A673 (cell line): ENCODE measurements at regions not wholly inside any gene's neighbourhood (a gene's known extent, or its start where the extent isn't known, plus 50 kb on each side); places are given as distances from the start of the nearest gene placed in this dataset.

ENCODE experiments used
- EZH2 ChIP-seq: fragments of 200-600 bp; sonication (generic); IDR thresholded peaks from 2 replicates; pipeline ENCODE4 v1.6.1; 2017; ENCODE audit warnings: borderline replicate concordance, low read depth, mild to moderate bottlenecking, mixed read lengths, antibody characterized with exemption, low read length; ENCODE audit not compliant: poor library complexity, severe bottlenecking
- TF ChIP-seq, protein P1 (sequence below): fragments of 300-800, 200-600 bp; sonication (generic); conservative IDR thresholded peaks from 2 replicates; pipeline ENCODE4 v1.5.1; 2017; ENCODE audit warnings: low read depth, mild to moderate bottlenecking, antibody characterized with exemption, low read length, moderate library complexity, mixed read lengths

DNA sequence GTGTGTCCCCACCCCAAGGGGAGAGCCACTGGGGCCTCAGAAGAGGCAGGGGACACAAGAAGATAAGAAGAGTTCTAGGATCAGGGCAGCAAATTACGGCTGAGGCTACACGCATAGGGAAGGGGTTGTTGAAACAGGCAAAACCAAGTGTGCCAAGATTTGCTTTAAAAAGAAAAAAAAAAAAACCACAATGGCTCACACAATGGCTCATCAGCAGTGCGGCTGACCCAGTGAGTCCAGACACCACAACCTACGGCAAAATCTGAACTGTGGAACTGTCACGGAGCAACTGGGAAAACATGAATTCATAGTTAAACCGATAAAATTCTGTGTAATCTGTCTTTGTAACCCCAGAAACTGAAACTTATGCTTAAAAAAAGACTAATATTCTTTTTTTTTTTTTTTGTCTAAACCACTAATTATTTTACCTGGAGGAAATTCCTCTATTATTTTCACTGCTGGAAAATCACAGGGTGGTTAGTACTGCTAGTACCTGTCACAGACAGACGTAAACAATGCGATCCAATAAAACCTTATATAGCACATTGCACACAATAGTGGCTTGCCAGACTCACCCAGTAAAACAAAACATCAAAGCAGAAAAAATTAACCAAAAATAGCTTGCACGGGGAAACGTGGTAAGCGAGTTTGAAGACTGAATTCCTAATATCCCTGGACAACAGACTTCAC, 325.4 kb upstream of the TSHZ3 start:
- TF ChIP-seq, protein P1, sequence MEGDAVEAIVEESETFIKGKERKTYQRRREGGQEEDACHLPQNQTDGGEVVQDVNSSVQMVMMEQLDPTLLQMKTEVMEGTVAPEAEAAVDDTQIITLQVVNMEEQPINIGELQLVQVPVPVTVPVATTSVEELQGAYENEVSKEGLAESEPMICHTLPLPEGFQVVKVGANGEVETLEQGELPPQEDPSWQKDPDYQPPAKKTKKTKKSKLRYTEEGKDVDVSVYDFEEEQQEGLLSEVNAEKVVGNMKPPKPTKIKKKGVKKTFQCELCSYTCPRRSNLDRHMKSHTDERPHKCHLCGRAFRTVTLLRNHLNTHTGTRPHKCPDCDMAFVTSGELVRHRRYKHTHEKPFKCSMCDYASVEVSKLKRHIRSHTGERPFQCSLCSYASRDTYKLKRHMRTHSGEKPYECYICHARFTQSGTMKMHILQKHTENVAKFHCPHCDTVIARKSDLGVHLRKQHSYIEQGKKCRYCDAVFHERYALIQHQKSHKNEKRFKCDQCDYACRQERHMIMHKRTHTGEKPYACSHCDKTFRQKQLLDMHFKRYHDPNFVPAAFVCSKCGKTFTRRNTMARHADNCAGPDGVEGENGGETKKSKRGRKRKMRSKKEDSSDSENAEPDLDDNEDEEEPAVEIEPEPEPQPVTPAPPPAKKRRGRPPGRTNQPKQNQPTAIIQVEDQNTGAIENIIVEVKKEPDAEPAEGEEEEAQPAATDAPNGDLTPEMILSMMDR, result no peak
- TF ChIP-seq EZH2, result no peak
